ENCODE measurements at regions not wholly inside any gene's neighbourhood (a gene's known extent, or its start where the extent isn't known, plus 50 kb on each side); places are given as distances from the start of the nearest gene placed in this dataset.
"Not testable (repeated sequence)": the region's sequence is repeated elsewhere in the genome, so short reads cannot be mapped to it uniquely, and the experiment has no call there.

GRCh38 chr9:115847216-115847615 is 306.4 kb upstream of the PAPPA start:
- no peaks in the 10 kb centered on the region for H3K27me3 ChIP-seq (replicated peaks; ENCODE audit: insufficient read depth)
- H3K9me3 ChIP-seq (ENCODE audit: low read depth): no peaks in the 10 kb centered on the region
- H3K9me2 ChIP-seq (ENCODE audit: insufficient read depth): no peaks in the 10 kb centered on the region
- in situ Hi-C loops (cut with MboI): no loop called here
- 3 to 7% methylated on average over 1 of the region's 1 CpG for WGBS, 2 experiments (ENCODE audit: low coverage in 1 of 2, low lambda C conversion rate in 2 of 2, missing lambda C conversion rate in 2 of 2)
- H3K4me1 ChIP-seq (ENCODE audit: insufficient read depth): peaks cover 43% of the 10 kb centered on the region
- TF ChIP-seq EZH2phosphoT487 (IDR thresholded peaks at IDR 0.05; ENCODE audit: insufficient read depth, low read depth) (no peak), EZH2 (IDR thresholded peaks at IDR 0.05; ENCODE audit: insufficient read depth, poor library complexity, severe bottlenecking) (no peak)
- H3F3A ChIP-seq (ENCODE audit: insufficient read depth): peaks cover 39% of the 10 kb centered on the region
- no peaks in the 10 kb centered on the region for H3K36me3 ChIP-seq (ENCODE audit: low read depth)
- no peaks in the 10 kb centered on the region for H4K20me1 ChIP-seq (ENCODE audit: insufficient read depth)
- H3K9ac ChIP-seq: no peak overlapping the region
- no peak overlapping the region for H3K4me2 ChIP-seq (ENCODE audit: unreplicated experiment)
- no peak overlapping the region for H2AFZ ChIP-seq
- H3K27ac ChIP-seq: no peak overlapping the region
- H3K79me2 ChIP-seq (ENCODE audit: insufficient read depth): no peaks in the 10 kb centered on the region
- peak; percentile 83 for DNase-seq
- H3K4me3 ChIP-seq: no peak overlapping the region

- Histone ChIP-seq H3K27ac (peak overlapping the region; percentile 29; the same call in 1 of the 2 replicates), H3K9ac (no peak overlapping the region)
- in situ Hi-C loops (cut with MboI): no loop called here
Observed at GRCh38 chr9:115849679-115850412, 303.7 kb upstream of the PAPPA start.

GRCh38 chr9:115850548-115851304 is 302.9 kb upstream of the PAPPA start:
- Histone ChIP-seq H3F3A (ENCODE audit: insufficient read depth) (peaks cover 31% of the 10 kb centered on the region), H3K9me2 (ENCODE audit: insufficient read depth) (no peaks in the 10 kb centered on the region), H3K27ac (peak overlapping the region; percentile 29), H3K36me3 (ENCODE audit: low read depth) (no peaks in the 10 kb centered on the region), H3K4me1 (ENCODE audit: insufficient read depth) (peaks cover 42% of the 10 kb centered on the region), H3K4me2 (ENCODE audit: unreplicated experiment) (peak overlapping the region; percentile 41), H3K9me3 (ENCODE audit: low read depth) (no peaks in the 10 kb centered on the region), H3K79me2 (ENCODE audit: insufficient read depth) (no peaks in the 10 kb centered on the region), H3K4me3 (no peak overlapping the region), H3K9ac (no peak overlapping the region), H2AFZ (no peak overlapping the region), H4K20me1 (ENCODE audit: insufficient read depth) (no peaks in the 10 kb centered on the region), H3K27me3 (replicated peaks; ENCODE audit: insufficient read depth) (no peaks in the 10 kb centered on the region)
- TF ChIP-seq EZH2phosphoT487 (IDR thresholded peaks at IDR 0.05; ENCODE audit: insufficient read depth, low read depth) (no peak), EZH2 (IDR thresholded peaks at IDR 0.05; ENCODE audit: insufficient read depth, poor library complexity, severe bottlenecking) (no peak)
- 0% methylated on average over 1 of the region's 1 CpG for WGBS, 2 experiments (ENCODE audit: low coverage in 1 of 2, low lambda C conversion rate in 2 of 2, missing lambda C conversion rate in 2 of 2)
- peak; percentile 81 for DNase-seq
- in situ Hi-C loops (cut with MboI): no loop called here

More at GRCh38 chr9:115849679-115850412, 303.7 kb upstream of the PAPPA start:
- no peaks in the 10 kb centered on the region for H3K36me3 ChIP-seq (ENCODE audit: low read depth)
- no peak overlapping the region for H2AFZ ChIP-seq
- peak; percentile 38 for DNase-seq
- H3K9me3 ChIP-seq (ENCODE audit: low read depth): no peaks in the 10 kb centered on the region
- 3 to 9% methylated on average over 3 of the region's 3 CpGs for WGBS, 2 experiments (ENCODE audit: low coverage in 1 of 2, low lambda C conversion rate in 2 of 2, missing lambda C conversion rate in 2 of 2)
- H3K79me2 ChIP-seq (ENCODE audit: insufficient read depth): no peaks in the 10 kb centered on the region
- H3K4me2 ChIP-seq (ENCODE audit: unreplicated experiment): peak overlapping the region; percentile 41
- TF ChIP-seq EZH2 (IDR thresholded peaks at IDR 0.05; ENCODE audit: insufficient read depth, poor library complexity, severe bottlenecking): no peak
- no peak for TF ChIP-seq EZH2phosphoT487 (IDR thresholded peaks at IDR 0.05; ENCODE audit: insufficient read depth, low read depth)
- peaks cover 43% of the 10 kb centered on the region for H3K4me1 ChIP-seq (ENCODE audit: insufficient read depth)
- H3K9me2 ChIP-seq (ENCODE audit: insufficient read depth): no peaks in the 10 kb centered on the region
- H3K27me3 ChIP-seq (replicated peaks; ENCODE audit: insufficient read depth): no peaks in the 10 kb centered on the region
- no peaks in the 10 kb centered on the region for H4K20me1 ChIP-seq (ENCODE audit: insufficient read depth)
- peaks cover 39% of the 10 kb centered on the region for H3F3A ChIP-seq (ENCODE audit: insufficient read depth)
- H3K4me3 ChIP-seq: 0 out of 2 replicates have a peak overlapping the region, but pooled peaks have one; percentile 0

- in situ Hi-C loops (cut with MboI): no loop called here
- TF ChIP-seq EZH2phosphoT487 (IDR thresholded peaks at IDR 0.05; ENCODE audit: insufficient read depth, low read depth): no peak
- TF ChIP-seq EZH2 (IDR thresholded peaks at IDR 0.05; ENCODE audit: insufficient read depth, poor library complexity, severe bottlenecking): no peak
- peak; percentile 11 for DNase-seq
Observed at GRCh38 chr9:115855458-115856133, 298.0 kb upstream of the PAPPA start.

GRCh38 chr9:115858421-115858820 is 295.2 kb upstream of the PAPPA start:
- DNase-seq; H3K27ac ChIP-seq; H3K9ac ChIP-seq; H3K9me2 ChIP-seq (ENCODE audit: insufficient read depth); H2AFZ ChIP-seq; H3K36me3 ChIP-seq (ENCODE audit: low read depth); in situ Hi-C loops (cut with MboI); H3K9me3 ChIP-seq (ENCODE audit: low read depth); H3F3A ChIP-seq (ENCODE audit: insufficient read depth); H3K4me2 ChIP-seq (ENCODE audit: unreplicated experiment); H3K27me3 ChIP-seq (replicated peaks; ENCODE audit: insufficient read depth); H3K4me3 ChIP-seq; H3K79me2 ChIP-seq (ENCODE audit: insufficient read depth); H4K20me1 ChIP-seq (ENCODE audit: insufficient read depth); H3K4me1 ChIP-seq (ENCODE audit: insufficient read depth): not testable (repeated sequence)
- WGBS, 2 experiments (ENCODE audit: low coverage in 1 of 2, low lambda C conversion rate in 2 of 2, missing lambda C conversion rate in 2 of 2): 65 to 67% methylated on average over 1 of the region's 1 CpG

More at GRCh38 chr9:115855458-115856133, 298.0 kb upstream of the PAPPA start:
- no peaks in the 10 kb centered on the region for H4K20me1 ChIP-seq (ENCODE audit: insufficient read depth)
- peaks cover 15% of the 10 kb centered on the region for H3K4me1 ChIP-seq (ENCODE audit: insufficient read depth)
- H3K4me2 ChIP-seq (ENCODE audit: unreplicated experiment): no peak overlapping the region
- H3K9me2 ChIP-seq (ENCODE audit: insufficient read depth): no peaks in the 10 kb centered on the region
- H3K9ac ChIP-seq: no peak overlapping the region
- no peak overlapping the region for H3K4me3 ChIP-seq
- H3F3A ChIP-seq (ENCODE audit: insufficient read depth): peaks cover 10% of the 10 kb centered on the region
- H3K9me3 ChIP-seq (ENCODE audit: low read depth): no peaks in the 10 kb centered on the region
- H3K27me3 ChIP-seq (replicated peaks; ENCODE audit: insufficient read depth): no peaks in the 10 kb centered on the region
- H2AFZ ChIP-seq: no peak overlapping the region
- no peaks in the 10 kb centered on the region for H3K79me2 ChIP-seq (ENCODE audit: insufficient read depth)
- H3K36me3 ChIP-seq (ENCODE audit: low read depth): no peaks in the 10 kb centered on the region
- no peak overlapping the region for H3K27ac ChIP-seq
